ENCODE measurements at regions not wholly inside any gene's neighbourhood (a gene's known extent, or its start where the extent isn't known, plus 50 kb on each side); places are given as distances from the start of the nearest gene placed in this dataset.

GRCh38 chr3:31412832-31413231, 119.9 kb upstream of the STT3B start:
- Histone ChIP-seq H3K4me1 (ENCODE audit: control insufficient read depth, insufficient read depth, low read length) (no peaks in the 10 kb centered on the region), H3K36me3 (ENCODE audit: control insufficient read depth, insufficient read depth, low read length) (no peaks in the 10 kb centered on the region), H3K27ac (ENCODE audit: low read length) (no peak overlapping the region), H3K4me3 (ENCODE audit: low read length) (no peak overlapping the region), H3K9me3 (ENCODE audit: control insufficient read depth, insufficient read depth, low read length) (no peaks in the 10 kb centered on the region), H3K27me3 (ENCODE audit: control insufficient read depth, insufficient read depth, low read length) (no peaks in the 10 kb centered on the region)
- Mint-ChIP-seq H3K27me3 (ENCODE audit: low read depth in 2 of 2) (peaks cover 0 to 3% of the 10 kb centered on the region in 2 donors), H3K4me1 (no peaks in the 10 kb centered on the region), H3K9me3 (no peaks in the 10 kb centered on the region), H3K4me3 (no peak overlapping the region), H3K36me3 (no peaks in the 10 kb centered on the region), H3K27ac (no peak overlapping the region)
- 94% methylated on average over 1 of the region's 1 CpG for WGBS (ENCODE audit: insufficient coverage)
- TF ChIP-seq CTCF (IDR thresholded peaks at IDR 0.05) = no peak
- intact Hi-C loops (cut with micrococcal nuclease) = no loop called here
- ATAC-seq (no peak), DNase-seq (no peak)

DNA sequence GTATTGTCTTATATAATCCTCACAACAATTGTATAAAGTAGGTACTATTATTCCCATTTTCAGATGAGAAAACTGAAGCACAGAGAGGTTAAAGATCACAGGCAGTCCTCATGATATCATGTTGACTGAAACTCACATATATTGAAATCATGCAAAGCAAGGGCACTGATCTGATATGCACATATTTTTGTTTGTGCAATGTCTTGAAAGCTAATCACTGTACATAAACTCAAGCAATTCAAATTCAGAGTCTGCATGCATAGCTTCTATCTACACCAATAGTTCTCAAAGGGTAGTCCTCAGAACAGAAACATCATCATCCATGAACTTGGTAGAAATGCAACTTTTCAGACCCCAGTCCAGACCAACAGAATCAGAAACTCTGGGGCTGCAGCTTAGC, 119.2 kb upstream of the STT3B start:
- no peak for TF ChIP-seq CTCF (IDR thresholded peaks at IDR 0.05)
- H3K4me3 ChIP-seq (ENCODE audit: low read length) = no peak overlapping the region
- no peaks in the 10 kb centered on the region for H3K36me3 ChIP-seq (ENCODE audit: control insufficient read depth, insufficient read depth, low read length)
- H3K27ac Mint-ChIP-seq = no peak overlapping the region
- no peaks in the 10 kb centered on the region for H3K27me3 ChIP-seq (ENCODE audit: control insufficient read depth, insufficient read depth, low read length)
- ATAC-seq = no peak
- H3K27me3 Mint-ChIP-seq (ENCODE audit: low read depth in 2 of 2) = peaks cover 0 to 3% of the 10 kb centered on the region in 2 donors
- H3K36me3 Mint-ChIP-seq = no peaks in the 10 kb centered on the region
- intact Hi-C loops (cut with micrococcal nuclease) = no loop called here
- no peak overlapping the region for H3K4me3 Mint-ChIP-seq
- no peaks in the 10 kb centered on the region for H3K9me3 Mint-ChIP-seq
- H3K9me3 ChIP-seq (ENCODE audit: control insufficient read depth, insufficient read depth, low read length) = no peaks in the 10 kb centered on the region
- DNase-seq = no peak
- no peaks in the 10 kb centered on the region for H3K4me1 ChIP-seq (ENCODE audit: control insufficient read depth, insufficient read depth, low read length)
- no peaks in the 10 kb centered on the region for H3K4me1 Mint-ChIP-seq
- H3K27ac ChIP-seq (ENCODE audit: low read length) = no peak overlapping the region

GRCh38 chr3:31416980-31417379, 115.7 kb upstream of the STT3B start:
- ATAC-seq = no peak
- DNase-seq = no peak
- H3K36me3 ChIP-seq (ENCODE audit: control insufficient read depth, insufficient read depth, low read length) = no peaks in the 10 kb centered on the region
- H3K9me3 ChIP-seq (ENCODE audit: control insufficient read depth, insufficient read depth, low read length) = no peaks in the 10 kb centered on the region
- H3K9me3 Mint-ChIP-seq = no peaks in the 10 kb centered on the region
- no peaks in the 10 kb centered on the region for H3K4me1 Mint-ChIP-seq
- TF ChIP-seq CTCF (IDR thresholded peaks at IDR 0.05) = no peak
- H3K4me3 ChIP-seq (ENCODE audit: low read length) = no peak overlapping the region
- no peak overlapping the region for H3K27ac Mint-ChIP-seq
- no peaks in the 10 kb centered on the region for H3K4me1 ChIP-seq (ENCODE audit: control insufficient read depth, insufficient read depth, low read length)
- intact Hi-C loops (cut with micrococcal nuclease) = no loop called here
- H3K27me3 Mint-ChIP-seq (ENCODE audit: low read depth in 2 of 2) = peaks cover 0 to 3% of the 10 kb centered on the region in 2 donors
- H3K4me3 Mint-ChIP-seq = no peak overlapping the region
- no peaks in the 10 kb centered on the region for H3K36me3 Mint-ChIP-seq
- H3K27me3 ChIP-seq (ENCODE audit: control insufficient read depth, insufficient read depth, low read length) = no peaks in the 10 kb centered on the region
- 80% methylated on average over 1 of the region's 4 CpGs for WGBS (ENCODE audit: insufficient coverage)
- H3K27ac ChIP-seq (ENCODE audit: low read length) = no peak overlapping the region

GRCh38 chr3:31417486-31417885, 115.2 kb upstream of the STT3B start:
- Mint-ChIP-seq H3K4me3 (no peak overlapping the region), H3K27ac (no peak overlapping the region), H3K27me3 (ENCODE audit: low read depth in 2 of 2) (peaks cover 0 to 5% of the 10 kb centered on the region in 2 donors), H3K9me3 (no peaks in the 10 kb centered on the region), H3K4me1 (peaks cover 3 to 4% of the 10 kb centered on the region in 2 donors), H3K36me3 (no peaks in the 10 kb centered on the region)
- Histone ChIP-seq H3K27me3 (ENCODE audit: control insufficient read depth, insufficient read depth, low read length) (no peaks in the 10 kb centered on the region), H3K36me3 (ENCODE audit: control insufficient read depth, insufficient read depth, low read length) (no peaks in the 10 kb centered on the region), H3K27ac (ENCODE audit: low read length) (no peak overlapping the region), H3K9me3 (ENCODE audit: control insufficient read depth, insufficient read depth, low read length) (no peaks in the 10 kb centered on the region), H3K4me1 (ENCODE audit: control insufficient read depth, insufficient read depth, low read length) (no peaks in the 10 kb centered on the region), H3K4me3 (ENCODE audit: low read length) (no peak overlapping the region)
- no peak for ATAC-seq
- no peak for DNase-seq
- WGBS (ENCODE audit: insufficient coverage) = 60% methylated on average over 1 of the region's 1 CpG
- no peak for TF ChIP-seq CTCF (IDR thresholded peaks at IDR 0.05)
- intact Hi-C loops (cut with micrococcal nuclease) = no loop called here
